Mesendoderm (in vitro differentiated cells): ENCODE measurements at regions not wholly inside any gene's neighbourhood (a gene's known extent, or its start where the extent isn't known, plus 50 kb on each side); places are given as distances from the start of the nearest gene placed in this dataset.
A peak's percentile ranks its signal among the peaks of the same experiment; 100 is the strongest.

Experiments used
- DNase-seq: peaks from one replicate; pipeline ENCODE4 v3.0.0; 2013
- H2AK5ac ChIP-seq: 2 replicates; pipeline ENCODE4 v1.6.1; 2013; ENCODE audit warnings: low read length, inconsistent platforms
- H2BK120ac ChIP-seq: 2 replicates; pipeline ENCODE4 v1.6.1; 2013; ENCODE audit warnings: low read depth, mild to moderate bottlenecking, low read length, moderate library complexity, mixed read lengths
- H2BK15ac ChIP-seq: replicated peaks from 2 replicates; pipeline ENCODE4 v1.6.1; 2013; ENCODE audit warnings: low read depth, mild to moderate bottlenecking, moderate library complexity
- H2BK5ac ChIP-seq: 2 replicates; pipeline ENCODE4 v1.6.1; 2013; ENCODE audit warnings: low read length, inconsistent platforms
- H3K18ac ChIP-seq: 2 replicates; pipeline ENCODE4 v1.6.1; 2013; ENCODE audit warnings: mild to moderate bottlenecking, low read length, mixed read lengths
- H3K23ac ChIP-seq: one replicate; pipeline ENCODE4 v1.6.1; 2013; ENCODE audit warnings: low read length
- H3K27ac ChIP-seq: 2 replicates; pipeline ENCODE4 v1.5.1; 2013; ENCODE audit warnings: low read depth, mild to moderate bottlenecking, inconsistent platforms, low read length, moderate library complexity
- H3K27me3 ChIP-seq: 2 replicates; pipeline ENCODE4 v1.6.1; 2013; ENCODE audit warnings: low read length, control low read depth, mild to moderate bottlenecking, inconsistent platforms; ENCODE audit not compliant: insufficient read depth, poor library complexity
- H3K36me3 ChIP-seq: 2 replicates; pipeline ENCODE4 v1.6.1; 2013; ENCODE audit warnings: low read length, inconsistent platforms; ENCODE audit not compliant: control insufficient read depth, insufficient read depth
- H3K4ac ChIP-seq: one replicate; pipeline ENCODE4 v1.6.1; 2013; ENCODE audit warnings: low read depth, mild to moderate bottlenecking, low read length, moderate library complexity
- H3K4me1 ChIP-seq: 2 replicates; pipeline ENCODE4 v1.6.1; 2013; ENCODE audit warnings: low read depth, low read length, inconsistent platforms; ENCODE audit not compliant: control insufficient read depth
- H3K4me2 ChIP-seq: 2 replicates; pipeline ENCODE4 v1.6.1; 2013; ENCODE audit warnings: low read length
- H3K4me3 ChIP-seq: 2 replicates; pipeline ENCODE4 v1.5.1; 2013; ENCODE audit warnings: mild to moderate bottlenecking, low read length
- H3K56ac ChIP-seq: one replicate; pipeline ENCODE4 v1.6.1; 2013; ENCODE audit warnings: low read length
- H3K79me1 ChIP-seq: 2 replicates; pipeline ENCODE4 v1.6.1; 2013; ENCODE audit warnings: low read length, inconsistent platforms
- H3K79me2 ChIP-seq: 2 replicates; pipeline ENCODE4 v1.6.1; 2013; ENCODE audit warnings: mild to moderate bottlenecking, low read length; ENCODE audit not compliant: control insufficient read depth, insufficient read depth
- H3K9ac ChIP-seq: 2 replicates; pipeline ENCODE4 v1.6.1; 2013; ENCODE audit warnings: low read length, inconsistent platforms
- H4K5ac ChIP-seq: one replicate; pipeline ENCODE4 v1.6.1; 2013; ENCODE audit warnings: low read length
- H4K8ac ChIP-seq: one replicate; pipeline ENCODE4 v1.6.1; 2013; ENCODE audit warnings: low read depth, mild to moderate bottlenecking, control low read depth, low read length, moderate library complexity
- WGBS: extraction: QIAGEN DNeasy Blood & Tissue Kit; methylation state at CpG from one replicate; pipeline ENCODE4 v1.1.7; 2013; ENCODE audit warnings: low lambda C conversion rate, missing lambda C conversion rate; ENCODE audit not compliant: insufficient coverage; ENCODE audit errors: extremely low coverage; 5-methylcytosine and 5-hydroxymethylcytosine counted together

DNA sequence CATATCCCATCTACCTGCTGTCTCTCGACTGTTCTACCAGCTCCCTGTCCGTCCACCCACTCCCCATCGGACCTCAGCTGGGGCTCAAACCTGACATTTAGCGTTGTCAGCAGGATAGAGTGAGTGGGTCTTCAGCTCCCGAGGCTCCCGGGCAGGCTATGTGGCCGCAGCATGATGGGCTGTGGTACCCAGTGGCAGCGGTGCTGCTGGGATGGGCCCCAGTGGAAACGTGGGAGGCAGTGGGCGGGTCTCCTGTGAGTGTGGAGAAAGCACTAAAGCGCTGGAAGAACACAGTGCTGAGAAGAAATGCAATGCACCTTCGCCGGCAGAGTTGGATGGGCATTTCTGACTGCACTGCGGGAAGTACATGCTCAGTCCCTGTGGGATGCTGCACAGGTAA, 204.8 kb upstream of the SYT4 start:
- Histone ChIP-seq H3K18ac (no peak overlapping the region), H2AK5ac (no peak overlapping the region), H3K9ac (no peak overlapping the region), H4K8ac (no peak overlapping the region), H2BK15ac (no peak overlapping the region), H3K36me3 (no peaks in the 10 kb centered on the region), H3K56ac (no peak overlapping the region), H3K79me1 (no peaks in the 10 kb centered on the region), H3K4me3 (no peak overlapping the region), H3K79me2 (no peaks in the 10 kb centered on the region), H3K23ac (no peak overlapping the region), H3K4me1 (no peaks in the 10 kb centered on the region), H2BK5ac (no peak overlapping the region), H4K5ac (no peak overlapping the region), H3K4ac (no peak overlapping the region), H3K27ac (no peak overlapping the region), H2BK120ac (no peak overlapping the region), H3K4me2 (no peak overlapping the region), H3K27me3 (no peaks in the 10 kb centered on the region)
- no CpG with 5 or more reads among the region's 14 CpGs for WGBS
- DNase-seq: no peak

DNA sequence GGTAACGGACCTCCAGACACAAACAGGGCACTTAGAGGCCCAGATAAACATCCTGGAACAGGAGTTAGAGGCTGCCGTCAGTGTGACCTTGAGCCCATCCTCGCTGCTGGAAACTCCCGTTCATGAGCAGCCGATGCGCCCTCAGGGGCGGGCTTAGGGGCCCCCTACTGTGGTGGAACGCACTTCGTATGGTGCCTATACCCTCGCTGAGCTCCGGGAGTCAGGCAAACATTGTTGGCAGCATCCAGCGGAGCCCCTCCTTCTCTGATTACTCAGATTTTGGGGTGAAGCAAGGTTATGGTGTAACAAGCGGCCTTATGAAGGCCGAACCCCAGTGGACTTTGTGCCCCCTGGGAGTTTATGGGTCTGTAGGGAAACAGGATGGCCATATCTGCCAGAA, 205.3 kb upstream of the SYT4 start:
- H3K79me2 ChIP-seq: no peaks in the 10 kb centered on the region
- no peak overlapping the region for H3K23ac ChIP-seq
- no peaks in the 10 kb centered on the region for H3K79me1 ChIP-seq
- H3K27me3 ChIP-seq: no peaks in the 10 kb centered on the region
- no peaks in the 10 kb centered on the region for H3K36me3 ChIP-seq
- H4K8ac ChIP-seq: no peak overlapping the region
- H3K4me2 ChIP-seq: no peak overlapping the region
- H3K4ac ChIP-seq: no peak overlapping the region
- no CpG with 5 or more reads among the region's 14 CpGs for WGBS
- H3K18ac ChIP-seq: no peak overlapping the region
- no peak overlapping the region for H3K56ac ChIP-seq
- H2BK120ac ChIP-seq: no peak overlapping the region
- H4K5ac ChIP-seq: no peak overlapping the region
- no peak overlapping the region for H3K4me3 ChIP-seq
- no peak overlapping the region for H2AK5ac ChIP-seq
- no peak for DNase-seq
- H3K4me1 ChIP-seq: no peaks in the 10 kb centered on the region
- H2BK5ac ChIP-seq: no peak overlapping the region
- no peak overlapping the region for H2BK15ac ChIP-seq
- no peak overlapping the region for H3K9ac ChIP-seq
- H3K27ac ChIP-seq: no peak overlapping the region

DNA sequence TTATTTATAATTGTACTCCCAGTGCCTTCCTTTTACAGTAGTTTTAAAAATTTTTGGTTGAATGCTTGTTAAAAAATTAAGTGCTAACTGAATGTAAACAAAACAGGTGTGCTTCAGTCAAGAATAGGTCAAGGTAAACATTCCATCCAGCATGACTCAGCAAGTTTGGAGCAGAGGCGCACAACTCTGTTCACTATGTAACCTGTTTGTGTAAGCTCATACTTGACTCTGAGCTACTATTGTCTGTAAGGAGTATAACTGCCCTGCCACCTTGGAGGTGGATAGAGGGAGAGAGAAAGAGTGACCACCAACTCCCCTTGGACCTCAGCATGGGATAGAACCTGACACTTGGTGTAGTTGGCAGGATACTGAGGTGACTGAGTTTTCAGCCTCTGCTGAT, 207.4 kb upstream of the SYT4 start:
- Histone ChIP-seq H2BK5ac (no peak overlapping the region), H3K56ac (no peak overlapping the region), H2BK15ac (no peak overlapping the region), H3K27me3 (no peaks in the 10 kb centered on the region), H3K18ac (no peak overlapping the region), H3K4me3 (no peak overlapping the region), H4K8ac (no peak overlapping the region), H3K27ac (no peak overlapping the region), H2AK5ac (no peak overlapping the region), H4K5ac (no peak overlapping the region), H3K4me2 (no peak overlapping the region), H3K36me3 (no peaks in the 10 kb centered on the region), H3K79me2 (no peaks in the 10 kb centered on the region), H3K4ac (no peak overlapping the region), H2BK120ac (no peak overlapping the region), H3K79me1 (no peaks in the 10 kb centered on the region), H3K9ac (no peak overlapping the region), H3K23ac (no peak overlapping the region), H3K4me1 (no peaks in the 10 kb centered on the region)
- peak; percentile 30 for DNase-seq
- no CpG with 5 or more reads among the region's 1 CpG for WGBS

DNA sequence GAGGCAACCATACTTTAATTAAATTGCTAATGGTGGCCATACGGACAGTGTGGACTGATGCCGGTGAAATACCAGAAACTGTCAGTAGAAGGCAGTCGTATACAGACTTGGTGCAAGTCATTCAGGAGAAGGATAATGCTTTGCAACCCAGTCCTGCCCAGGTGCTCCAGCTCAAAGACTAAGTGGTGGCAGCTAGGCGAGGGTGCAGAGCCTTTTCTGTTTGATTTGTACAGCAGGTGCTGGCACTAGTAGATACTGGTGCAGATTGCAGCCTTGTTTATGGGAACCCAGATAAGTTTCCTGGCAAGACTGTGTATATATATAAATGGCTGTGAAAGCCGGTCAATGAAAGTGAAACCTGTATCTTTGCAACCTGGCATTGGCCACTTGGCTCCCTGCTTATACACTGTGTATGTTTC, 208.3 kb upstream of the SYT4 start:
- DNase-seq: no peak
- Histone ChIP-seq H3K4ac (no peak overlapping the region), H3K79me2 (no peaks in the 10 kb centered on the region), H2BK15ac (no peak overlapping the region), H3K27me3 (no peaks in the 10 kb centered on the region), H2BK120ac (no peak overlapping the region), H3K79me1 (no peaks in the 10 kb centered on the region), H3K18ac (no peak overlapping the region), H3K4me2 (no peak overlapping the region), H3K27ac (no peak overlapping the region), H3K9ac (no peak overlapping the region), H4K8ac (no peak overlapping the region), H3K23ac (no peak overlapping the region), H3K36me3 (no peaks in the 10 kb centered on the region), H2AK5ac (no peak overlapping the region), H2BK5ac (no peak overlapping the region), H3K4me1 (no peaks in the 10 kb centered on the region), H3K4me3 (no peak overlapping the region), H3K56ac (no peak overlapping the region), H4K5ac (no peak overlapping the region)
- WGBS: no CpG with 5 or more reads among the region's 5 CpGs

DNA sequence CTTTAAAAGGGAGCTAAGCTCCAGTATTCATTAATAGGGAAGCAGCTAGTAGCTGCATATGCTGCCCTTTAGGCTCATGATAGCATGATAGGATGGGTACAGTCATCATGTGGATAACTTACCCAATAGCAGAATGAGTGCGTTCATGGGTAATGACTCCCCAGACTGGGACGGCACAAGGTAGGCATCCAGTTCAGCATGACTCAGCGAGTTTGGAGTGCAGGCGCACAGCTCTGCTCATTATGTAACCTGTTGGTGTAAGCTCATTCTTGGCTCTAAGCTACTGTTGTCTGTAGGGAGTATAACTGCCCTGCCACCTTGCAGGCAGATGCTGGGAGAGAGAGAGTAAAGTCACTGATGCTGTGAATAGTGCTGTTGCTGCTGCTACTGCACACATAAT, 209.2 kb upstream of the SYT4 start:
- WGBS: no CpG with 5 or more reads among the region's 4 CpGs
- Histone ChIP-seq H3K23ac (no peak overlapping the region), H4K5ac (no peak overlapping the region), H3K79me1 (no peaks in the 10 kb centered on the region), H3K27me3 (no peaks in the 10 kb centered on the region), H3K4me3 (no peak overlapping the region), H2BK5ac (no peak overlapping the region), H2AK5ac (no peak overlapping the region), H3K9ac (no peak overlapping the region), H3K56ac (no peak overlapping the region), H3K79me2 (no peaks in the 10 kb centered on the region), H3K36me3 (no peaks in the 10 kb centered on the region), H3K4ac (no peak overlapping the region), H3K27ac (no peak overlapping the region), H2BK120ac (no peak overlapping the region), H2BK15ac (no peak overlapping the region), H3K18ac (no peak overlapping the region), H3K4me1 (no peaks in the 10 kb centered on the region), H4K8ac (no peak overlapping the region), H3K4me2 (no peak overlapping the region)
- peak; percentile 79 for DNase-seq

DNA sequence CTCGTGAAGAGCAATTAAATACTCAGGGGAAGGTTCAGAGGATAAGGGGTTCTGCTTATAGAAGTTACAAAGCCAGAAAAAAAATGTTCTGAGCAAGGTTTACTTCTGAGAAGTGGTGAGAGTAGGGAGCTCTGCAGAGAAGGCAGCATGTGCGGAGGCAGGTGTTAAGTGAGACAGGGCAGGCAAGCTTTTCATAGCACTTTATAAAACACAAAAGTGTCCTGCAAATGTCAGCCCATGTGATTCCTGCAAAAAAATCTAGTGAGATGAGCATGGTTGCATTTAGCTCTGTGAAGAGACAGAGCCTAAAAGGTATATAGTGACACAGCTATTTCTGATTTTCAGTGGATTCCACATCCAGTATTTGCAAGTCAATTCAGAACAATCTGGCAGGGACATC, 223.8 kb upstream of the SYT4 start:
- Histone ChIP-seq H2BK5ac (no peak overlapping the region), H3K27ac (no peak overlapping the region), H2BK15ac (no peak overlapping the region), H3K4me3 (no peak overlapping the region), H2AK5ac (no peak overlapping the region), H3K4ac (no peak overlapping the region), H3K27me3 (no peaks in the 10 kb centered on the region), H3K23ac (no peak overlapping the region), H4K8ac (no peak overlapping the region), H3K4me1 (no peaks in the 10 kb centered on the region), H3K79me1 (no peaks in the 10 kb centered on the region), H3K56ac (no peak overlapping the region), H3K18ac (no peak overlapping the region), H4K5ac (no peak overlapping the region), H2BK120ac (no peak overlapping the region), H3K4me2 (no peak overlapping the region), H3K79me2 (no peaks in the 10 kb centered on the region), H3K9ac (no peak overlapping the region), H3K36me3 (no peaks in the 10 kb centered on the region)
- DNase-seq: no peak
- no CpG with 5 or more reads among the region's 2 CpGs for WGBS
